HG02852 (cell line): ENCODE measurements at regions not wholly inside any gene's neighbourhood (a gene's known extent, or its start where the extent isn't known, plus 50 kb on each side); places are given as distances from the start of the nearest gene placed in this dataset.

ENCODE experiments used
- ATAC-seq: cut with Tn5 transposase; IDR thresholded peaks from one replicate; pipeline ENCODE4 v1.9.1; 2021; ENCODE audit warnings: mild to moderate bottlenecking, moderate library complexity; ENCODE audit not compliant: unreplicated experiment

- no peak for ATAC-seq
Observed at GRCh38 chr16:63612462-63613227, 1509.2 kb downstream of the CDH11 start.

- no peak for ATAC-seq
Observed at GRCh38 chr16:63606778-63607177, 1515.1 kb downstream of the CDH11 start.

- no peak for ATAC-seq
Observed at GRCh38 chr16:63602206-63602927, 1519.5 kb downstream of the CDH11 start.

- no peak for ATAC-seq
Observed at GRCh38 chr16:63596716-63597115, 1525.1 kb downstream of the CDH11 start.

GRCh38 chr16:63592852-63593251, 1529.0 kb downstream of the CDH11 start:
- no peak for ATAC-seq

- ATAC-seq: no peak
Observed at GRCh38 chr16:63581570-63581969, 1540.3 kb downstream of the CDH11 start.

GRCh38 chr16:63578791-63579190, 1542.6 kb upstream of the CDH8 start:
- no peak for ATAC-seq

- ATAC-seq: no peak
Observed at GRCh38 chr16:63577891-63578290, 1541.7 kb upstream of the CDH8 start.

GRCh38 chr16:63575041-63575440, 1538.8 kb upstream of the CDH8 start:
- ATAC-seq: no peak

- ATAC-seq: no peak
Observed at GRCh38 chr16:63568164-63568563, 1531.9 kb upstream of the CDH8 start.

- ATAC-seq: no peak
Observed at GRCh38 chr16:63563819-63564505, 1527.7 kb upstream of the CDH8 start.

- no peak for ATAC-seq
Observed at GRCh38 chr16:63553980-63554379, 1517.7 kb upstream of the CDH8 start.

- ATAC-seq: no peak
Observed at GRCh38 chr16:63539276-63539675, 1503.0 kb upstream of the CDH8 start.

GRCh38 chr16:63530974-63531373, 1494.7 kb upstream of the CDH8 start:
- ATAC-seq: no peak

GRCh38 chr16:63530208-63530607, 1494.0 kb upstream of the CDH8 start:
- ATAC-seq: no peak

GRCh38 chr16:63527404-63527803, 1491.2 kb upstream of the CDH8 start:
- no peak for ATAC-seq

- ATAC-seq: no peak
Observed at GRCh38 chr16:63516394-63516793, 1480.2 kb upstream of the CDH8 start.

- no peak for ATAC-seq
Observed at GRCh38 chr16:63512910-63513309, 1476.7 kb upstream of the CDH8 start.

- no peak for ATAC-seq
Observed at GRCh38 chr16:63497408-63497807, 1461.2 kb upstream of the CDH8 start.

GRCh38 chr16:63496282-63496681, 1460.0 kb upstream of the CDH8 start:
- ATAC-seq: no peak

GRCh38 chr16:63488955-63489354, 1452.7 kb upstream of the CDH8 start:
- ATAC-seq: no peak

GRCh38 chr16:63481060-63481459, 1444.8 kb upstream of the CDH8 start:
- ATAC-seq: no peak
